HUDEP-2 (cell line): ENCODE measurements at regions not wholly inside any gene's neighbourhood (a gene's known extent, or its start where the extent isn't known, plus 50 kb on each side); places are given as distances from the start of the nearest gene placed in this dataset.
"Not testable (repeated sequence)": the region's sequence is repeated elsewhere in the genome, so short reads cannot be mapped to it uniquely, and the experiment has no call there.

Experiments used
- DNase-seq, 76 experiments: peaks; one replicate each; lab custom pipeline; 2025; ENCODE audit not compliant: unreplicated experiment in 76 of 76; lab: John Stamatoyannopoulos, UW

DNA sequence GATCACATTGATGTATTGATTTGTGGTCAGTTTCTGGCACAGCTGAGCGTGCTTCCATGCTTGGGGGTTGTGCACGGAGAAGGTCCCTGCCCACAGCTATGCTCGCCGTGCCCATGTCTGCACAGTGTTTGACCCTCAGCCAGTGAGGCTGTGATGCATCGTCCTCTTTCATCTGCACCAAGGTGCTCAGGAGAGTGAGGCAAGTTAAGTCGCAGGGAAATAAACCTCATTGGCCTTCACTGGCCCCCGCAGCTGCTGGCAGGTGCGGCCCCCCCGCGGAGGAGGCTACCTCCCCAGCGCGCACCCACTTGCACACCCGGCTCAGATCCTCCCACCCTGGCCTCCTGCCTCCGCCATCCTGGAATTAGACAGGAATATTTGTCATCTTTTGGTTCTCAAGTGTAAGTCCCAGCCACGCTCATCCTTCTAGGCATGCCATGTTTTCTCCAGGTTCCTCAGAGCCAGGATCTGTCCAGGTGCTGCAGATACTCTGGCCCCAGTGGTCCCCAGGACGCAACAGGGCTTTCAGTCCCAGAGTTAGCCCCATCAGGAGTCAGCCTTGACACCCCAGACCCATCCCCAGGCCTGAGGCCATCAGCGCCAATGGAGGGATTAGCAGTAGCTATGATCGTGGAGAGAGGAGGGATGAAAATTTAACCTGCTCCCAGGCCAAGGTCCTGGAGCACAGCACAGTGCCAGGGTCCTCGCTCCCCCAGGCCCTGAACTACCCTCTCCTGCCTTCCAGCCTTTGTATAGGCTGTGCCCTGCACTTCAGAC lies 93.7 kb downstream of the OAT start:
- DNase-seq = no peak

DNA sequence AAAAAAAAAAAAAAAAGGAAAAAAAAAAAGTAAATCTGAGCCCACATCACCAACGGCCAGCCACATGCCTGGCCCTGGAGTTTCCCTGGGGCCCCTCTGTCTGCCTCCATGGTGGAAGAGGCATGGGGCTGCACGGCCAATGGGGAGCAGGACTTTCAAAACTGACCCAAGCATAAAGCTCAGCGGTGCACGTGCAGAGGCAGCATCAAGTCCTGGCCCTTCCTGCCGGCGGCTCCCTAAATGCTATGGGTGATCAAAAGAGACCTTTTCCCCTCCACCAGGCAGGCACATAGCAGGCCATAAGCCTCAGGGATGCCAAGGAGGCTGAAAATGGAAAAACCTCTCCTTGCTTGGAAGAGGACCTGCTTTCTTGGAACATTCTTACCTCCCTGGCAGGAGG lies 94.3 kb downstream of the OAT start:
- no peak for DNase-seq

- no peak for DNase-seq
Measured at GRCh38 chr10:124323806-124324205, 94.9 kb downstream of the OAT start.

GRCh38 chr10:124323111-124323725 lies 95.5 kb downstream of the OAT start:
- no peak for DNase-seq

- no peak for DNase-seq
Measured at GRCh38 chr10:124322191-124322980, 96.3 kb downstream of the OAT start.

- no peak for DNase-seq
Measured at GRCh38 chr10:124321433-124322089, 97.2 kb downstream of the OAT start.

DNA sequence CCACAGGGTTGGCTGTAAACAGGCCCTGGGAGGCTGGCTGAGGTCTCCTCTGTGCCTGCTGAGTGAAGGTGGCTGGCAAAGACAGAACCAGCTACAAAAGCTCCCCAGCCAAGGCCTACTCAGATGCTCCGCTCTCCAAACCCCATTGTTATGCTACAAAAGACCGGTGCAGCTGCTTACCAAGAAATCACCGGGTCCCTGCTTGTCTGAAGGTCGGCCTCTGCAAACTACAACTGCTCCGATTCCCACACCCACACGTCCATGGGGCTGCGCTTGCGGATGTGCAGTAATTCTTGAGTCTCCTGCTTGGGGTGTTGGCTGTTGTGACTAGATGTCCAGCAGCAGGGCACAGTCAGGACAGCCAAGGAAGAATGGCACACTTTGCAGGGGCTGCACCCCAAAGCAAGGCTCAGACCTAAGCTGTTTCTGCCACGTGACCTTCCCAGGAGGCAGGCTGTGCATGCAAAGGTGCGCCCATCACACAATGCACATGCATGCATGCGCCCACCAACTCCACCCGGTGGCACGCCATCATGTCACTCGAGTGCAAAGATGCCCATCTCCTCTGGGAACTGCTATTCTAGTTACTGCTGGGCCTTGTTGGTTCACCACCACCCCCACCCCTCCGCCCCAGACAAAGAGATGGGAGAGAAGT lies 97.8 kb downstream of the OAT start:
- no peak for DNase-seq

DNA sequence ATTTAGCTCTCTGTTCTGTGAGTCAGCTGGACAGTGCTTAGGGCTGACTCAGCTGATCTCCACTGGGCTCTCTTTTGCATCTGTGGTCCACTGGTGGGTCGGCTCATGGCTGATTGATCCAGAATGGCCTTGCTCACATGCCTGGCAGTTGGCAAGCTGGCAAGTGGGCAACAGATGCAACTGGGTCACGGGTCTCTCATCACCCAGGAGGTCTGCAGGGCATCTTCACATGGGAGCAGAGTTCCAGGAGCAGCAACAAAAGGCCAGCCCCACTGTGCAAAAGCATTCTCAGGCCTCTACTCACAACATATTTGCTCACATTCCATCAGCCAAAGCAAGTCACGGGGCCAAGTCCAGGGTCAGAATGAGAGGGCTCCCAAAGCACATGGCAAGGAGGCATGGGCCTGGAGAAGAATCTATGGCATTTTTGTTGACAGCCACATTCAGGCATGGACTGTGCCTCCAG lies 98.8 kb downstream of the OAT start:
- no peak for DNase-seq

- not testable (repeated sequence) for DNase-seq
Measured at GRCh38 chr10:124319520-124319919, 99.2 kb downstream of the OAT start.

GRCh38 chr10:124318811-124319210 lies 99.9 kb downstream of the OAT start:
- no peak for DNase-seq

GRCh38 chr10:124318076-124318475 lies 100.6 kb downstream of the OAT start:
- DNase-seq = no peak

DNA sequence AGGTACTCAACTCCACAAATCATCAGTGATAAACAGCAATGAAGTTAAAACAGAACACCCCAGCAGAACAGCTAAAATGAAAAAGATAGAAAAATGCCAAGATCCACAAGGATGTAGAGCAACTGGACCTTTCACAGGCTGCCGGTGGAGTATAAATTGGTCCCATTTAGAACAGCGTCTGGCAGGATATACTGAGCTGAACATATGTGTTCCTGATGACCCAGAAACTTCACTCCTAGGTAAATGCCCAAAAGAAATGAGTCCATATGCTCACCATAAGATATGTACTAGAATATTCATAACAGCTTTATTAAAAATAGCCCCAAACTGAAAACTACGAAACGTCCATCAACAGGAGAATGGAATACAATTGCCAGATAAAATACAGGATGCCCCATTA lies 102.4 kb downstream of the OAT start:
- DNase-seq = no peak

- no peak for DNase-seq
Measured at GRCh38 chr10:124315591-124316270, 103.0 kb downstream of the OAT start.

- no peak for DNase-seq
Measured at GRCh38 chr10:124313374-124313773, 105.3 kb downstream of the OAT start.

GRCh38 chr10:124308811-124309210 lies 109.9 kb downstream of the OAT start:
- no peak for DNase-seq

DNA sequence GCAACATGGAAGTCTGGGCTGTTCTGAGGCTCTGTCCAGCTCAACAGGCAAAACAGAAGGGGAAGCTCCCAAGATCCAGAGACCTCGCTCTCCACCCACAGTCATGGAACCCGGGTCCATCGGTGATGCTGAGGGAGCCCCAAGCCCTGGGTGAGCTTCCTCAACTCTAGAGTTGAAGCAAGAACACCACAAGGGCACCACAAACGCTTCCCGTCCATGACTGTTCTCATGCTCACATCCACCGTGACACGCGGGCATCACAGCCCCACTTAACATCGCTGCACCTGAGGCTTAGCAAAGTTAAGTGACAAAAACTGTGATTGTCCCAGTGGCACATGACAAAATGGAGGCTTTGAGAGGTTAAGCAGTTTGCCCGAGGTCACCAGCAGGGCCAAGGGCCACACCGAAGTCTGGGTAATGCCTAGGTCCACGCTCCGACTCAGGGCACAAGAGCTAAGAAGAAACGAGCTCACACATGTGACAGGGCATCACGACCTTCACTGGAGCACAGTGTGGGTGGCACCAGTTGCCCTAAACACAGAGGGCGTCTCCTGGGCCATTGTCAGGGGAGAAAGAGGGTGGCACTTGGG lies 110.6 kb downstream of the OAT start:
- DNase-seq = no peak

DNA sequence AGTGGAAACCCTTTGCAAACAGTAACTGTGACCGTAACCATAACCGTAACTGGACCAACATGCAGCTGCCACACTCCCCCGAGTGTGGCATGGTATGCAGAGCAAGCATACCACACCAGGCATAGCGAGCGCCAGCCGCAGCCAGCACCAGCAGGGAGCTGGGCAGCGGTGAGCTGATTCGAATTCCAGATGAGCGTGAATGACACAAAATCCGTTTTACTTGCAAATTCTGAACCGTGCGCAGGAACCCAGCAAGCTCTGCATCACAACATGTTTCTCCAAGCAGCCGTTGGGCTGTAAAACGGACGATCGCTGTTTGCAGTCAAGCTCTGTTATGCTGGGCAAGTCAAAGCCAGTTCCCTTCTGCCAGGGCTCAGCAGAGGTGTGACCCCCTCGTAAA lies 111.1 kb downstream of the OAT start:
- no peak for DNase-seq

GRCh38 chr10:124306922-124307371 lies 111.8 kb downstream of the OAT start:
- no peak for DNase-seq

- no peak for DNase-seq
Measured at GRCh38 chr10:124306520-124306919, 112.2 kb downstream of the OAT start.

DNA sequence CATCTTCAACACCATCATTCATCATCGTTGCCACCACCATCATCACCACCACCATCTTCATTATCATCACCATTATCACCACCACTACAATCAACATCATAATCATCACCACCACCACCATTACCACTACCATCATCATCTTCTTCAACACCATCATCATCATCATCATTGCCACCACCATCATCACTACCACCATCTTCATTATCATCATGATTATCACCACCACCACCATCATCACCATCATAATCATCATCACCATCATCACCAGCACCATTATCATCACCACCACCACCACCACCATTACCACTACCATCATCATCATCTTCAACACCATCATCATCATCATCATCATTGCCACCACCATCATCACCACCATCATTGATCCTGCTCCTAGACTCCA lies 112.7 kb downstream of the OAT start:
- DNase-seq = no peak
